ENCODE measurements at regions not wholly inside any gene's neighbourhood (a gene's known extent, or its start where the extent isn't known, plus 50 kb on each side); places are given as distances from the start of the nearest gene placed in this dataset.

DNA sequence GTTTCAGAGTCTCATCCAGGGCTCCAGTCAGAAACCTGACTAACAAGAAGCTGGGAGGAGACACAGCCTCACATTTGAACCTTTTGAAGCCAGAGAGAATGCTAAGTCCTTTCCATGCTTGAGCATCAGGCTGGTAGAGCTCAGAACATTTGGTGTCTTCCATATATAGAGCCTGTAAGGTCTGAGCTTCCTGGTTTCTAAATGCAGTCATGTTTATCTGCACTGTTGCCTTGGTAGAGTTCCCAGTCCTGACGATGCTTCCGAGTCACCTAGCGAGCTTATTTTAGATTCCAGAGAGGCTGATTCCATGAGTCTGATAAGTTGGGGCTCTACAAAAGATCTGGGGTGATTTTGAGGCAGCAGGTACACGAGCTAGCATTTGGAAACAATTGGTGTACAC is 68.4 kb upstream of the SORL1 start:
- TF ChIP-seq, protein P1, sequence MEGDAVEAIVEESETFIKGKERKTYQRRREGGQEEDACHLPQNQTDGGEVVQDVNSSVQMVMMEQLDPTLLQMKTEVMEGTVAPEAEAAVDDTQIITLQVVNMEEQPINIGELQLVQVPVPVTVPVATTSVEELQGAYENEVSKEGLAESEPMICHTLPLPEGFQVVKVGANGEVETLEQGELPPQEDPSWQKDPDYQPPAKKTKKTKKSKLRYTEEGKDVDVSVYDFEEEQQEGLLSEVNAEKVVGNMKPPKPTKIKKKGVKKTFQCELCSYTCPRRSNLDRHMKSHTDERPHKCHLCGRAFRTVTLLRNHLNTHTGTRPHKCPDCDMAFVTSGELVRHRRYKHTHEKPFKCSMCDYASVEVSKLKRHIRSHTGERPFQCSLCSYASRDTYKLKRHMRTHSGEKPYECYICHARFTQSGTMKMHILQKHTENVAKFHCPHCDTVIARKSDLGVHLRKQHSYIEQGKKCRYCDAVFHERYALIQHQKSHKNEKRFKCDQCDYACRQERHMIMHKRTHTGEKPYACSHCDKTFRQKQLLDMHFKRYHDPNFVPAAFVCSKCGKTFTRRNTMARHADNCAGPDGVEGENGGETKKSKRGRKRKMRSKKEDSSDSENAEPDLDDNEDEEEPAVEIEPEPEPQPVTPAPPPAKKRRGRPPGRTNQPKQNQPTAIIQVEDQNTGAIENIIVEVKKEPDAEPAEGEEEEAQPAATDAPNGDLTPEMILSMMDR (conservative IDR thresholded peaks at IDR 0.05; ENCODE audit: low read length), result no peak
- TF ChIP-seq EZH2phosphoT487 (IDR thresholded peaks at IDR 0.05; ENCODE audit: borderline replicate concordance), result no peak
